M059J (cell line): ENCODE measurements at regions not wholly inside any gene's neighbourhood (a gene's known extent, or its start where the extent isn't known, plus 50 kb on each side); places are given as distances from the start of the nearest gene placed in this dataset.

Experiments used
- DNase-seq: peaks from one replicate; pipeline ENCODE4 v3.0.0-alpha.2; 2012; ENCODE audit warnings: low read depth

- DNase-seq = no peak
Measured at GRCh38 chr10:131629026-131629770, 271.6 kb upstream of the PPP2R2D start.

- DNase-seq = no peak
Measured at GRCh38 chr10:131630772-131631258, 270.0 kb upstream of the PPP2R2D start.

- no peak for DNase-seq
Measured at GRCh38 chr10:131631619-131632018, 269.2 kb upstream of the PPP2R2D start.

- peak; percentile 31 for DNase-seq
Measured at GRCh38 chr10:131635564-131636015, 265.2 kb upstream of the PPP2R2D start.

GRCh38 chr10:131636116-131636515 is 264.7 kb upstream of the PPP2R2D start:
- no peak for DNase-seq

- no peak for DNase-seq
Measured at GRCh38 chr10:131636841-131637724, 263.7 kb upstream of the PPP2R2D start.

GRCh38 chr10:131638049-131638879 is 262.5 kb upstream of the PPP2R2D start:
- DNase-seq = no peak

GRCh38 chr10:131638880-131639278 is 261.9 kb upstream of the PPP2R2D start:
- DNase-seq = no peak

- no peak for DNase-seq
Measured at GRCh38 chr10:131640045-131640644, 260.7 kb upstream of the PPP2R2D start.

GRCh38 chr10:131641231-131641630 is 259.6 kb upstream of the PPP2R2D start:
- no peak for DNase-seq

- DNase-seq = no peak
Measured at GRCh38 chr10:131641898-131642297, 258.9 kb upstream of the PPP2R2D start.

GRCh38 chr10:131642966-131643365 is 257.8 kb upstream of the PPP2R2D start:
- no peak for DNase-seq

GRCh38 chr10:131644289-131644688 is 256.5 kb upstream of the PPP2R2D start:
- DNase-seq = no peak

- DNase-seq = no peak
Measured at GRCh38 chr10:131644864-131645658, 255.7 kb upstream of the PPP2R2D start.

- no peak for DNase-seq
Measured at GRCh38 chr10:131645756-131646155, 255.1 kb upstream of the PPP2R2D start.

GRCh38 chr10:131646551-131647525 is 254.0 kb upstream of the PPP2R2D start:
- DNase-seq = no peak

GRCh38 chr10:131647789-131648188 is 253.0 kb upstream of the PPP2R2D start:
- no peak for DNase-seq

GRCh38 chr10:131648386-131649020 is 252.3 kb upstream of the PPP2R2D start:
- no peak for DNase-seq

- DNase-seq = no peak
Measured at GRCh38 chr10:131649617-131650016, 251.2 kb upstream of the PPP2R2D start.
